Neuronal stem cell (in vitro differentiated cells): ENCODE measurements at regions not wholly inside any gene's neighbourhood (a gene's known extent, or its start where the extent isn't known, plus 50 kb on each side); places are given as distances from the start of the nearest gene placed in this dataset.

ENCODE experiments used
- DNase-seq: peaks from one replicate; pipeline ENCODE4 v3.0.0-alpha.2; 2013; ENCODE audit warnings: low spot score
- H2AFZ ChIP-seq: one replicate; pipeline ENCODE4 v1.6.1; 2013; ENCODE audit warnings: mild to moderate bottlenecking, low read length, inconsistent platforms
- H2AK5ac ChIP-seq: 2 replicates; pipeline ENCODE4 v1.6.1; 2013; ENCODE audit warnings: low read depth, mild to moderate bottlenecking, inconsistent platforms, low read length, moderate library complexity, mixed read lengths
- H2BK120ac ChIP-seq: 2 replicates; pipeline ENCODE4 v1.6.1; 2013; ENCODE audit warnings: low read depth, mild to moderate bottlenecking, inconsistent platforms, low read length, moderate library complexity, mixed read lengths
- H2BK12ac ChIP-seq: one replicate; pipeline ENCODE4 v1.6.1; 2013; ENCODE audit warnings: low read length, inconsistent platforms
- H2BK15ac ChIP-seq: 2 replicates; pipeline ENCODE4 v1.6.1; 2013; ENCODE audit warnings: mild to moderate bottlenecking, low read length, inconsistent platforms, mixed read lengths
- H2BK5ac ChIP-seq: one replicate; pipeline ENCODE4 v1.6.1; 2013; ENCODE audit warnings: inconsistent platforms, mild to moderate bottlenecking, low read length, moderate library complexity
- H3K14ac ChIP-seq: one replicate; pipeline ENCODE4 v1.6.1; 2013; ENCODE audit warnings: low read length, inconsistent platforms
- H3K18ac ChIP-seq: 2 replicates; pipeline ENCODE4 v1.6.1; 2013; ENCODE audit warnings: low read length, inconsistent platforms
- H3K23ac ChIP-seq: 2 replicates; pipeline ENCODE4 v1.6.1; 2013; ENCODE audit warnings: low read depth, mild to moderate bottlenecking, mixed read lengths, low read length, inconsistent platforms; ENCODE audit not compliant: poor library complexity
- H3K27ac ChIP-seq: replicated peaks from 3 replicates; pipeline ENCODE4 v1.5.1; 2013; ENCODE audit warnings: low read length, inconsistent platforms
- H3K27me3 ChIP-seq, 3 experiments: 2 replicates each; pipeline ENCODE4 v1.6.1; 2013; ENCODE audit warnings: low read length in 3 of 3, mild to moderate bottlenecking in 2 of 3, inconsistent platforms in 1 of 3, low read depth in 1 of 3, mixed read lengths in 1 of 3, moderate library complexity in 1 of 3; ENCODE audit not compliant: control insufficient read depth in 3 of 3, insufficient read depth in 3 of 3
- H3K36me3 ChIP-seq, 2 donors: replicated peaks in 1 of 2; 2 replicates each; pipeline ENCODE4 v1.6.1; 2013; ENCODE audit warnings: low read length in 2 of 2; ENCODE audit not compliant: control insufficient read depth in 2 of 2, insufficient read depth in 2 of 2
- H3K4ac ChIP-seq: 2 replicates; pipeline ENCODE4 v1.6.1; 2013; ENCODE audit warnings: inconsistent platforms, mild to moderate bottlenecking, low read length, moderate library complexity
- H3K4me1 ChIP-seq, 2 donors: 1 replicate in 1 of 2; 2 replicates in 1 of 2; pipeline ENCODE4 v1.6.1; 2013; ENCODE audit warnings: low read length in 2 of 2, low read depth in 1 of 2; ENCODE audit not compliant: control insufficient read depth in 2 of 2, insufficient read depth in 1 of 2
- H3K4me2 ChIP-seq: one replicate; pipeline ENCODE4 v1.6.1; 2013; ENCODE audit warnings: mild to moderate bottlenecking, low read length, inconsistent platforms; ENCODE audit not compliant: insufficient read depth, poor library complexity, severe bottlenecking
- H3K4me3 ChIP-seq, 2 donors: 2 replicates each; pipeline ENCODE4 v1.5.1; 2013; ENCODE audit warnings: low read length in 2 of 2, mild to moderate bottlenecking in 2 of 2, inconsistent platforms in 1 of 2, moderate library complexity in 1 of 2
- H3K79me1 ChIP-seq: one replicate; pipeline ENCODE4 v1.6.1; 2013; ENCODE audit warnings: low read depth, mild to moderate bottlenecking, inconsistent platforms, low read length, moderate library complexity
- H3K9ac ChIP-seq: one replicate; pipeline ENCODE4 v1.6.1; 2013; ENCODE audit warnings: mild to moderate bottlenecking, low read depth, low read length, inconsistent platforms; ENCODE audit not compliant: poor library complexity
- H3K9me3 ChIP-seq, 2 donors: replicated peaks in 1 of 2; 2 replicates each; pipeline versions ENCODE3 to v1.6.1; 2013; ENCODE audit warnings: low read length in 2 of 2, mild to moderate bottlenecking in 2 of 2, inconsistent platforms in 1 of 2, low read depth in 1 of 2, mixed read lengths in 1 of 2, moderate library complexity in 1 of 2; ENCODE audit not compliant: control insufficient read depth in 2 of 2, insufficient read depth in 1 of 2
- H4K8ac ChIP-seq: one replicate; pipeline ENCODE4 v1.6.1; 2013; ENCODE audit warnings: low read depth, mild to moderate bottlenecking, inconsistent platforms, low read length, moderate library complexity
- H4K91ac ChIP-seq: one replicate; pipeline ENCODE4 v1.6.1; 2013; ENCODE audit warnings: low read length, low read depth, mild to moderate bottlenecking, inconsistent platforms; ENCODE audit not compliant: poor library complexity
- WGBS, 2 donors: extraction: QIAGEN DNeasy Blood & Tissue Kit; methylation state at CpG; one replicate each; pipeline ENCODE4 v1.1.7; 2013; ENCODE audit warnings: missing lambda C conversion rate in 2 of 2, mixed read lengths in 1 of 2; ENCODE audit not compliant: insufficient read length in 2 of 2, insufficient replicate concordance in 1 of 2; ENCODE audit errors: extremely low coverage in 2 of 2; 5-methylcytosine and 5-hydroxymethylcytosine counted together

- Histone ChIP-seq H4K91ac (no peak overlapping the region), H3K27me3 (no peaks in the 10 kb centered on the region), H3K4ac (no peak overlapping the region), H3K18ac (no peak overlapping the region), H3K14ac (no peak overlapping the region), H2BK120ac (no peak overlapping the region), H3K4me3 (no peak overlapping the region), H3K36me3 (no peaks in the 10 kb centered on the region), H3K4me1 (peaks cover 2% of the 10 kb centered on the region in 2 donors), H2AFZ (no peak overlapping the region), H3K9ac (no peak overlapping the region), H3K9me3 (peaks cover 0 to 1% of the 10 kb centered on the region in 2 donors), H2AK5ac (no peak overlapping the region), H3K23ac (no peak overlapping the region), H2BK12ac (no peak overlapping the region), H2BK5ac (no peak overlapping the region), H2BK15ac (no peak overlapping the region), H3K27ac (no peak overlapping the region), H3K4me2 (no peak overlapping the region), H4K8ac (no peak overlapping the region), H3K79me1 (no peaks in the 10 kb centered on the region)
- WGBS, 2 donors, result no CpG with 5 or more reads among the region's 3 CpGs
- DNase-seq, result no peak
Measured at GRCh38 chr4:137378393-137378792, 153.9 kb downstream of the PCDH18 start.

- Histone ChIP-seq H2BK12ac (no peak overlapping the region), H2AFZ (no peak overlapping the region), H2AK5ac (no peak overlapping the region), H3K14ac (no peak overlapping the region), H2BK5ac (no peak overlapping the region), H2BK120ac (no peak overlapping the region), H2BK15ac (no peak overlapping the region), H3K4me1 (peaks cover 2% of the 10 kb centered on the region in 2 donors), H3K23ac (no peak overlapping the region), H3K4me2 (no peak overlapping the region), H3K27ac (no peak overlapping the region), H3K27me3 (no peaks in the 10 kb centered on the region), H3K9ac (no peak overlapping the region), H3K9me3 (peaks cover 0 to 1% of the 10 kb centered on the region in 2 donors), H3K4ac (no peak overlapping the region), H4K8ac (no peak overlapping the region), H3K79me1 (no peaks in the 10 kb centered on the region), H3K18ac (no peak overlapping the region), H4K91ac (no peak overlapping the region), H3K36me3 (no peaks in the 10 kb centered on the region), H3K4me3 (no peak overlapping the region)
- DNase-seq, result no peak
- no CpG with 5 or more reads among the region's 2 CpGs for WGBS, 2 donors
Measured at GRCh38 chr4:137376312-137376711, 156.0 kb downstream of the PCDH18 start.

DNA sequence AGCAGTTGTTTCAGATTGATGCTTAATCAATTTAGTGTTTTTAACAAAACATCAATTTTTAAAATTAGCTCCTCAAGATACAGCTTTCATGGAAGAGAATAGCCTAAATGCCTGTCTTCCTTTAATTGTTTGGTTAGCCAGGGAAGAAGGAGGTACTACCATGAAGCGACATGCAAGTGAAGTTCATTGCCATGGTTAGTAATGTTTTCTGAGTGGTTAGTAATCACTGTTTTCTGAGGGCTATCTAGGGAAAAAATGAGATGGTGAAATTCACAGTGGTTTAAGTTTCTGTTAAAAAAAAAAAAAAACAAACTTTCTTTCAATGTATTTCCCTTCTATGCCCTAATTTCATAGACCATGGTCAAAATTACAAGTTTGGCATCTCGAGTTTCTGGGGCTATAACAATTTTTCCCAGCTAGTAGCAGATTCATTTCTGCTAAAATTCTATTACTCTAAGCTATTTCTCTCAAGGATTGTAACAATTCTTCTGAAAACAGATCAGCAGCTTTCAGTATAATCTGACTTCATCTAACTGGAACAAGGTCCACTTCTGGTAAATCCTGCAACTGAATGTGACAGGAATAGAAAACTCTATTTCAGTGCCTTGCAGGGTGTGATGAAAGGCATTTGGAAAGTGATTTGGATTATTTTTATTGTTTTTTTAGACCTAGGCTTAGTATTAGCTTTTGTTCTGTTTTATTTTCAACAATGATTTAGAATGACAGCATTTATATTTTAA, 157.0 kb downstream of the PCDH18 start:
- Histone ChIP-seq H3K4ac (no peak overlapping the region), H3K9ac (no peak overlapping the region), H3K27me3 (no peaks in the 10 kb centered on the region), H3K36me3 (no peaks in the 10 kb centered on the region), H3K18ac (no peak overlapping the region), H3K27ac (no peak overlapping the region), H3K14ac (no peak overlapping the region), H2BK5ac (no peak overlapping the region), H3K79me1 (no peaks in the 10 kb centered on the region), H2AFZ (peak overlapping the region; percentile 42), H3K4me1 (peaks cover 2% of the 10 kb centered on the region in 2 donors), H2BK15ac (no peak overlapping the region), H3K4me3 (no peak overlapping the region), H3K4me2 (no peak overlapping the region), H2BK120ac (no peak overlapping the region), H2AK5ac (no peak overlapping the region), H3K9me3 (peaks cover 0 to 1% of the 10 kb centered on the region in 2 donors), H4K8ac (no peak overlapping the region), H3K23ac (no peak overlapping the region), H2BK12ac (no peak overlapping the region), H4K91ac (no peak overlapping the region)
- WGBS, 2 donors, result no CpG with 5 or more reads among the region's 2 CpGs
- DNase-seq, result no peak

DNA sequence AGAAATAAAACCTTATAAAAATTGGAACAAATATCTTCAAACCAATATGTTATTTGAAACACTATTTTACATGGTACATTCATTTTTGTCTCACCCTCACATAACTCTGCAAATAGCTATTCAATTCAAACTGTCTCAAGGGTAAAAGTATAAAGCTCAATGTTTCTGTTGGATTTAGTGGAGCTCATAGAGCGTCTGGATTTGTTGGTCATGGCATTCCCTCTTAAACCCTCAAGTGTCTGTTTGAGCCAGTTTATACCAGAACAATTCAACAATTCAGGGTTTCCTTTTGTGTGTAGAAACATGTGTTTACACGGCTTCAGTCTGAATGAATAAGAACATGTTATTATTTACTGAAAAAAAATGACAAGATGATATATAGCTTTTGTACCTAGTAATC, 161.6 kb downstream of the PCDH18 start:
- no CpG with 5 or more reads among the region's 2 CpGs for WGBS, 2 donors
- Histone ChIP-seq H3K27ac (no peak overlapping the region), H3K9ac (no peak overlapping the region)

More for the DNA sequence above, 161.6 kb downstream of the PCDH18 start:
- peaks cover 2% of the 10 kb centered on the region in 2 donors for H3K4me1 ChIP-seq
- no peaks in the 10 kb centered on the region for H3K79me1 ChIP-seq
- DNase-seq, result no peak
- no peaks in the 10 kb centered on the region for H3K27me3 ChIP-seq
- H3K4me3 ChIP-seq, result no peak overlapping the region
- H3K14ac ChIP-seq, result no peak overlapping the region
- peak overlapping the region; percentile 55 for H2AFZ ChIP-seq
- H2BK15ac ChIP-seq, result no peak overlapping the region
- H2BK5ac ChIP-seq, result no peak overlapping the region
- no peak overlapping the region for H3K18ac ChIP-seq
- H3K9me3 ChIP-seq, result no peaks in the 10 kb centered on the region
- H2BK120ac ChIP-seq, result no peak overlapping the region
- no peak overlapping the region for H2AK5ac ChIP-seq
- H4K8ac ChIP-seq, result no peak overlapping the region
- H3K4me2 ChIP-seq, result no peak overlapping the region
- H2BK12ac ChIP-seq, result no peak overlapping the region
- H3K23ac ChIP-seq, result no peak overlapping the region
- no peaks in the 10 kb centered on the region for H3K36me3 ChIP-seq
- H3K4ac ChIP-seq, result no peak overlapping the region
- no peak overlapping the region for H4K91ac ChIP-seq
